Gastroesophageal sphincter (tissue), 4 donors: ENCODE measurements at regions not wholly inside any gene's neighbourhood (a gene's known extent, or its start where the extent isn't known, plus 50 kb on each side); places are given as distances from the start of the nearest gene placed in this dataset.

ENCODE experiments used
- ATAC-seq: fragments of 150-250 bp; one replicate; pipeline ENCODE4 v1.9.1; 2016; ENCODE audit warnings: mild to moderate bottlenecking, moderate library complexity
- H3K27ac ChIP-seq, 4 donors: fragments of 200-600 bp; sonication (generic) in 3 of 4; 1 replicate in 3 of 4; 2 replicates in 1 of 4; pipeline ENCODE4 v1.5.1; 2016 to 2019
- H3K27me3 ChIP-seq: fragments of 200-600 bp; sonication (generic); one replicate; pipeline ENCODE4 v1.5.1; 2019
- H3K36me3 ChIP-seq, 2 donors: fragments of 200-600 bp; sonication (generic); one replicate each; pipeline ENCODE4 v1.5.1; 2019; ENCODE audit warnings: control low read depth in 1 of 2
- H3K4me1 ChIP-seq, 3 donors: fragments of 200-600 bp; sonication (generic); 1 replicate in 2 of 3; 2 replicates in 1 of 3; pipeline ENCODE4 v1.5.1; 2016 to 2019; ENCODE audit warnings: control low read depth in 2 of 3
- H3K4me3 ChIP-seq, 2 donors: fragments of 200-600 bp; sonication (generic); one replicate each; pipeline ENCODE4 v1.5.1; 2019; ENCODE audit warnings: mild to moderate bottlenecking in 1 of 2, moderate library complexity in 1 of 2
- H3K9me3 ChIP-seq, 3 donors: fragments of 200-600 bp; sonication (generic); one replicate each; pipeline ENCODE4 v1.5.1; 2017 to 2019; ENCODE audit warnings: control low read depth in 2 of 3
- CTCF ChIP-seq, 4 experiments: fragments of 200-600 bp in 2 of 4; fragments of 450-650 bp in 2 of 4; sonication (generic) in 1 of 4; IDR thresholded peaks; one replicate each; pipeline ENCODE4 v1.5.1; 2017 to 2019; ENCODE audit warnings: antibody characterized with exemption in 4 of 4, mild to moderate bottlenecking in 2 of 4, moderate library complexity in 2 of 4
- EP300 ChIP-seq: sonication (generic); formaldehyde crosslinking; IDR thresholded peaks from one replicate; pipeline ENCODE4 v1.6.1; 2017; ENCODE audit warnings: antibody characterized with exemption, mild to moderate bottlenecking
- POLR2A ChIP-seq, 2 donors: fragments of 450-650 bp; IDR thresholded peaks; one replicate each; pipeline ENCODE4 v1.6.1; 2017; ENCODE audit warnings: antibody characterized with exemption in 2 of 2, mild to moderate bottlenecking in 2 of 2, moderate library complexity in 1 of 2
- POLR2AphosphoS5 ChIP-seq: sonication (generic); formaldehyde crosslinking; IDR thresholded peaks from one replicate; pipeline ENCODE4 v1.6.1; 2017; ENCODE audit warnings: antibody characterized with exemption
- WGBS, 2 donors: methylation state at CpG; one replicate each; pipeline ENCODE4 v1.1.5; 2018; ENCODE audit warnings: low coverage in 1 of 2; 5-methylcytosine and 5-hydroxymethylcytosine counted together

- Histone ChIP-seq H3K36me3 (no peaks in the 10 kb centered on the region), H3K4me1 (no peaks in the 10 kb centered on the region), H3K4me3 (no peak overlapping the region), H3K27me3 (no peaks in the 10 kb centered on the region), H3K27ac (no peak overlapping the region), H3K9me3 (no peaks in the 10 kb centered on the region)
- no peak for ATAC-seq
- TF ChIP-seq POLR2A (IDR thresholded peaks at IDR 0.05) (no peak), POLR2AphosphoS5 (no peak), EP300 (no peak), CTCF (IDR thresholded peaks at IDR 0.05) (no peak)
- WGBS, 2 donors, result 71% methylated on average over 1 of the region's 1 CpG; no CpG with 5 or more reads in 1 of the 2 donors
These were observed 995.0 kb downstream of the SH3BGRL start for GRCh38 chrX:82196866-82197265.

- Histone ChIP-seq H3K4me1 (no peaks in the 10 kb centered on the region), H3K4me3 (no peak overlapping the region), H3K27me3 (no peaks in the 10 kb centered on the region), H3K9me3 (no peaks in the 10 kb centered on the region), H3K27ac (no peak overlapping the region), H3K36me3 (no peaks in the 10 kb centered on the region)
- ATAC-seq, result no peak
- WGBS, 2 donors, result 13 to 31% methylated on average over 3 of the region's 3 CpGs
- TF ChIP-seq EP300 (no peak), POLR2AphosphoS5 (no peak), CTCF (IDR thresholded peaks at IDR 0.05) (no peak), POLR2A (IDR thresholded peaks at IDR 0.05) (no peak)
These were observed 1007.1 kb downstream of the SH3BGRL start for GRCh38 chrX:82208975-82209374.

- 19 to 29% methylated on average over 1 to 2 of the region's 2 CpGs for WGBS, 2 donors
- no peak overlapping the region for H3K4me3 ChIP-seq
- no peaks in the 10 kb centered on the region for H3K36me3 ChIP-seq
- no peaks in the 10 kb centered on the region for H3K4me1 ChIP-seq
- TF ChIP-seq CTCF (IDR thresholded peaks at IDR 0.05), result peak in 1 of 4 experiments; percentile 26
- no peak for TF ChIP-seq POLR2AphosphoS5
- H3K27ac ChIP-seq, result no peak overlapping the region
- no peaks in the 10 kb centered on the region for H3K27me3 ChIP-seq
- no peak for ATAC-seq
- H3K9me3 ChIP-seq, result no peaks in the 10 kb centered on the region
These were observed 1016.5 kb downstream of the SH3BGRL start for GRCh38 chrX:82218361-82218760.

GRCh38 chrX:82219129-82219528 lies 1017.2 kb downstream of the SH3BGRL start:
- H3K4me3 ChIP-seq, result no peak overlapping the region
- TF ChIP-seq EP300 (no peak), POLR2A (IDR thresholded peaks at IDR 0.05) (no peak), CTCF (IDR thresholded peaks at IDR 0.05) (no peak), POLR2AphosphoS5 (no peak)
- no peaks in the 10 kb centered on the region for H3K36me3 ChIP-seq
- no peaks in the 10 kb centered on the region for H3K4me1 ChIP-seq
- H3K27me3 ChIP-seq, result no peaks in the 10 kb centered on the region
- no peak for ATAC-seq
- no peaks in the 10 kb centered on the region for H3K9me3 ChIP-seq
- no peak overlapping the region for H3K27ac ChIP-seq

- TF ChIP-seq POLR2AphosphoS5 (no peak), POLR2A (IDR thresholded peaks at IDR 0.05) (no peak), EP300 (no peak), CTCF (IDR thresholded peaks at IDR 0.05) (no peak)
- no peak overlapping the region for H3K27ac ChIP-seq
These were observed 1023.1 kb downstream of the SH3BGRL start for GRCh38 chrX:82224961-82225360.

More at GRCh38 chrX:82224961-82225360, 1023.1 kb downstream of the SH3BGRL start:
- Histone ChIP-seq H3K9me3 (no peaks in the 10 kb centered on the region), H3K36me3 (no peaks in the 10 kb centered on the region), H3K27me3 (no peaks in the 10 kb centered on the region), H3K4me1 (no peaks in the 10 kb centered on the region), H3K4me3 (no peak overlapping the region)
- no peak for ATAC-seq
